ENCODE measurements at regions not wholly inside any gene's neighbourhood (a gene's known extent, or its start where the extent isn't known, plus 50 kb on each side); places are given as distances from the start of the nearest gene placed in this dataset.

DNA sequence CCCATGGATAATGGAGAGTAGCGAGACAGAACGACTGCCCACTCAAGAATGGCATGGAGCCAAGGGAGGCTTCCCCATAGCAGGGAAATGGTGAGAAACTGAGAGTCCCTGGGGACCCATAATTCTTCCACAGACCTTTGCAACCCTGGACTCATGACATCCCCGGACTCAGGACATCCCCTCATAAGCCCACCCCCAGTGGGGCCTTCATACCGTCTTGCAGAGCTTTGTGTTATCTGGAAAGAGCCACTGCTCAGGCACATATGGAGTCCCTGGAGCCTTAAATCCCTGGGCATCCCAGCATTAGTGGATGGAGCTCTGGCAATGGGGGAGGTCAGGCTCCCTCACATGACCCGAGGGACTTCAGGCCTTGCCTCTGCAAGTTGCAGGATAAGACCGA is 865.4 kb upstream of the ARRDC3 start:
- no peaks in the 10 kb centered on the region for H3K79me2 ChIP-seq (ENCODE audit: control insufficient read depth, insufficient read depth, low read length)
- TF ChIP-seq EZH2 (IDR thresholded peaks at IDR 0.05; ENCODE audit: low read length, missing control alignments): no peak
- TF ChIP-seq, protein P1, sequence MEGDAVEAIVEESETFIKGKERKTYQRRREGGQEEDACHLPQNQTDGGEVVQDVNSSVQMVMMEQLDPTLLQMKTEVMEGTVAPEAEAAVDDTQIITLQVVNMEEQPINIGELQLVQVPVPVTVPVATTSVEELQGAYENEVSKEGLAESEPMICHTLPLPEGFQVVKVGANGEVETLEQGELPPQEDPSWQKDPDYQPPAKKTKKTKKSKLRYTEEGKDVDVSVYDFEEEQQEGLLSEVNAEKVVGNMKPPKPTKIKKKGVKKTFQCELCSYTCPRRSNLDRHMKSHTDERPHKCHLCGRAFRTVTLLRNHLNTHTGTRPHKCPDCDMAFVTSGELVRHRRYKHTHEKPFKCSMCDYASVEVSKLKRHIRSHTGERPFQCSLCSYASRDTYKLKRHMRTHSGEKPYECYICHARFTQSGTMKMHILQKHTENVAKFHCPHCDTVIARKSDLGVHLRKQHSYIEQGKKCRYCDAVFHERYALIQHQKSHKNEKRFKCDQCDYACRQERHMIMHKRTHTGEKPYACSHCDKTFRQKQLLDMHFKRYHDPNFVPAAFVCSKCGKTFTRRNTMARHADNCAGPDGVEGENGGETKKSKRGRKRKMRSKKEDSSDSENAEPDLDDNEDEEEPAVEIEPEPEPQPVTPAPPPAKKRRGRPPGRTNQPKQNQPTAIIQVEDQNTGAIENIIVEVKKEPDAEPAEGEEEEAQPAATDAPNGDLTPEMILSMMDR (conservative IDR thresholded peaks at IDR 0.05 in 1 of 2, IDR thresholded peaks at IDR 0.05 in 1 of 2; ENCODE audit: low read depth in 1 of 2, low read length in 2 of 2): no peak
- H3K36me3 ChIP-seq (ENCODE audit: control insufficient read depth, insufficient read depth, low read length): no peaks in the 10 kb centered on the region

DNA sequence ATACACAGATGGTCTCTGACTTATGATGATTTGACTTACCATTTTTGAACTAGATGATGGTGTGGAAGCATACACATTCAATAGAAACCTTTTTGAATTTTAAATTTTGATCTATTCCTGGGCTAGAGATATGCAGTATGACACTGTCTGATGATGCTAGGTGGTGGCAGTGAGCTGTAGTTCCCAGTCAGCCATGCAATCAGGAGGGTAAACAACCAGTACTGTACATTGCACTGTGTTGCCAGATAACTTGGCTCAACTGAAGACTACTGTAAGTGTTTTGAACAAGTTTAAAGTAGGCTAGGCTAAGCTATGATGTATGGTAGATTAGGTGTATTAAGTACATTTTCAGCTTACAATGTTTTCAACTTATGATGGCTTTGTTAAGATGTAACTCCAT is 859.1 kb upstream of the ARRDC3 start:
- Histone ChIP-seq H3K9ac (ENCODE audit: insufficient read depth, low read length) (no peak overlapping the region), H3K79me2 (ENCODE audit: control insufficient read depth, insufficient read depth, low read length) (no peaks in the 10 kb centered on the region), H3K36me3 (ENCODE audit: control insufficient read depth, insufficient read depth, low read length) (no peaks in the 10 kb centered on the region), H3K4me3 (replicated peaks in 1 of 4; ENCODE audit: control extremely low read depth in 1 of 4, insufficient read depth in 1 of 4, low read depth in 3 of 4, low read length in 4 of 4) (no peak overlapping the region), H3K27ac (ENCODE audit: insufficient read depth, low read length) (no peak overlapping the region), H2AFZ (ENCODE audit: low read length) (no peak overlapping the region), H3K27me3 (ENCODE audit: control insufficient read depth, insufficient read depth, low read length) (no peaks in the 10 kb centered on the region), H3K4me1 (ENCODE audit: control insufficient read depth, extremely low read depth, insufficient read depth, low read length) (no peaks in the 10 kb centered on the region), H3K4me2 (ENCODE audit: extremely low read depth, insufficient read depth, low read length) (no peak overlapping the region), H3K9me3 (ENCODE audit: control insufficient read depth, insufficient read depth, low read depth, low read length) (no peaks in the 10 kb centered on the region), H4K20me1 (ENCODE audit: control insufficient read depth, extremely low read depth, insufficient read depth, low read length) (no peaks in the 10 kb centered on the region)
- TF ChIP-seq EZH2 (IDR thresholded peaks at IDR 0.05; ENCODE audit: low read length, missing control alignments): no peak
- TF ChIP-seq, protein P1 (conservative IDR thresholded peaks at IDR 0.05 in 1 of 2, IDR thresholded peaks at IDR 0.05 in 1 of 2; ENCODE audit: low read depth in 1 of 2, low read length in 2 of 2): no peak
- DNase-seq (ENCODE audit: low read depth in 2 of 2): no peak

More for the DNA sequence above, 865.4 kb upstream of the ARRDC3 start:
- H3K9ac ChIP-seq (ENCODE audit: insufficient read depth, low read length): no peak overlapping the region
- no peaks in the 10 kb centered on the region for H3K27me3 ChIP-seq (ENCODE audit: control insufficient read depth, insufficient read depth, low read length)
- no peak overlapping the region for H3K27ac ChIP-seq (ENCODE audit: insufficient read depth, low read length)
- no peaks in the 10 kb centered on the region for H3K4me1 ChIP-seq (ENCODE audit: control insufficient read depth, extremely low read depth, insufficient read depth, low read length)
- DNase-seq (ENCODE audit: low read depth in 2 of 2): no peak
- H4K20me1 ChIP-seq (ENCODE audit: control insufficient read depth, extremely low read depth, insufficient read depth, low read length): no peaks in the 10 kb centered on the region
- H3K4me2 ChIP-seq (ENCODE audit: extremely low read depth, insufficient read depth, low read length): no peak overlapping the region
- no peaks in the 10 kb centered on the region for H3K9me3 ChIP-seq (ENCODE audit: control insufficient read depth, insufficient read depth, low read depth, low read length)
- no peak overlapping the region for H3K4me3 ChIP-seq (replicated peaks in 1 of 4; ENCODE audit: control extremely low read depth in 1 of 4, insufficient read depth in 1 of 4, low read depth in 3 of 4, low read length in 4 of 4)
- no peak overlapping the region for H2AFZ ChIP-seq (ENCODE audit: low read length)

DNA sequence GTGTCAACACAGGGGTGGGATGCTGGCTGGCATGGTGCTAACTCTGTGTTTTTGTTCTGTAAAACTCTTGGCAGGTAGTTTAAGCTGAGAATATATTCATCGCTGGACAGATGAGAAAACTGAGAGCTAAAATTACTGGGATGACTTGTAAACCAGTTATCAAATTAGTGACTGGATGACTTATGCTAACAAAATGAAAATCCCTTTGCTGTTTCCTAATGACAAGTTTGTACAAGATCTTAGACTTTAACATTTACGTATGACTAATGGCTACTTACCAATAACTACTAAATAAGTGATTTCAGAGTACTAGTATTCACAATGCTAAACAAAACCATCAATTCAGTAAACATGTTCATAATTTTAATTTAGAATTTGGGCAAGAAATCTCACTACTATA is 854.8 kb upstream of the ARRDC3 start:
- no peaks in the 10 kb centered on the region for H3K4me1 ChIP-seq (ENCODE audit: control insufficient read depth, extremely low read depth, insufficient read depth, low read length)
- no peak for TF ChIP-seq EZH2 (IDR thresholded peaks at IDR 0.05; ENCODE audit: low read length, missing control alignments)
- TF ChIP-seq, protein P1 (conservative IDR thresholded peaks at IDR 0.05 in 1 of 2, IDR thresholded peaks at IDR 0.05 in 1 of 2; ENCODE audit: low read depth in 1 of 2, low read length in 2 of 2): no peak
- H3K9me3 ChIP-seq (ENCODE audit: control insufficient read depth, insufficient read depth, low read depth, low read length): no peaks in the 10 kb centered on the region
- H3K4me3 ChIP-seq (replicated peaks in 1 of 4; ENCODE audit: control extremely low read depth in 1 of 4, insufficient read depth in 1 of 4, low read depth in 3 of 4, low read length in 4 of 4): no peak overlapping the region
- no peak overlapping the region for H3K4me2 ChIP-seq (ENCODE audit: extremely low read depth, insufficient read depth, low read length)
- H3K27me3 ChIP-seq (ENCODE audit: control insufficient read depth, insufficient read depth, low read length): no peaks in the 10 kb centered on the region
- H3K27ac ChIP-seq (ENCODE audit: insufficient read depth, low read length): no peak overlapping the region
- no peaks in the 10 kb centered on the region for H3K79me2 ChIP-seq (ENCODE audit: control insufficient read depth, insufficient read depth, low read length)
- DNase-seq (ENCODE audit: low read depth in 2 of 2): no peak
- H3K36me3 ChIP-seq (ENCODE audit: control insufficient read depth, insufficient read depth, low read length): no peaks in the 10 kb centered on the region
- no peak overlapping the region for H3K9ac ChIP-seq (ENCODE audit: insufficient read depth, low read length)
- H2AFZ ChIP-seq (ENCODE audit: low read length): no peak overlapping the region
- no peaks in the 10 kb centered on the region for H4K20me1 ChIP-seq (ENCODE audit: control insufficient read depth, extremely low read depth, insufficient read depth, low read length)

Data from fibroblast of lung (primary cell).